ENCODE measurements at regions not wholly inside any gene's neighbourhood (a gene's known extent, or its start where the extent isn't known, plus 50 kb on each side); places are given as distances from the start of the nearest gene placed in this dataset.
"Not testable (repeated sequence)": the region's sequence is repeated elsewhere in the genome, so short reads cannot be mapped to it uniquely, and the experiment has no call there.

- Histone ChIP-seq H3K27me3 (ENCODE audit: control insufficient read depth, low read length) (no peaks in the 10 kb centered on the region), H3K79me2 (ENCODE audit: control insufficient read depth, low read length) (no peaks in the 10 kb centered on the region), H3F3A (ENCODE audit: control insufficient read depth, insufficient read depth) (no peaks in the 10 kb centered on the region), H3K9me2 (replicated peaks; ENCODE audit: control insufficient read depth, low read length) (no peaks in the 10 kb centered on the region), H4K20me1 (ENCODE audit: control insufficient read depth, insufficient read depth, low read depth, low read length) (no peaks in the 10 kb centered on the region), H3K9me3 (ENCODE audit: control insufficient read depth, insufficient read depth, low read length) (no peaks in the 10 kb centered on the region), H3K27ac (ENCODE audit: low read depth, low read length) (no peak overlapping the region), H3K36me3 (ENCODE audit: control insufficient read depth, low read length) (no peaks in the 10 kb centered on the region), H3K4me1 (ENCODE audit: control insufficient read depth, low read length) (no peaks in the 10 kb centered on the region), H3K4me3 (ENCODE audit: low read length) (no peak overlapping the region), H3K4me2 (ENCODE audit: low read length) (no peak overlapping the region)
- TF ChIP-seq CTCF (IDR thresholded peaks at IDR 0.05; ENCODE audit: low read depth, low read length, poor library complexity, severe bottlenecking) = no peak
- TF ChIP-seq EZH2phosphoT487 (IDR thresholded peaks at IDR 0.05; ENCODE audit: borderline replicate concordance, low read length) = no peak
Measured at GRCh38 chr13:65500481-65500880, 1729.7 kb downstream of the PCDH9 start.

GRCh38 chr13:65499256-65499655, 1730.9 kb downstream of the PCDH9 start:
- no peak for TF ChIP-seq EZH2phosphoT487 (IDR thresholded peaks at IDR 0.05; ENCODE audit: borderline replicate concordance, low read length)
- no peak for TF ChIP-seq CTCF (IDR thresholded peaks at IDR 0.05; ENCODE audit: low read depth, low read length, poor library complexity, severe bottlenecking)
- Histone ChIP-seq H3K4me3 (ENCODE audit: low read length) (no peak overlapping the region), H4K20me1 (ENCODE audit: control insufficient read depth, insufficient read depth, low read depth, low read length) (no peaks in the 10 kb centered on the region), H3K27me3 (ENCODE audit: control insufficient read depth, low read length) (no peaks in the 10 kb centered on the region), H3K4me2 (ENCODE audit: low read length) (no peak overlapping the region), H3K4me1 (ENCODE audit: control insufficient read depth, low read length) (no peaks in the 10 kb centered on the region), H3K79me2 (ENCODE audit: control insufficient read depth, low read length) (no peaks in the 10 kb centered on the region), H3K27ac (ENCODE audit: low read depth, low read length) (no peak overlapping the region), H3K9me2 (replicated peaks; ENCODE audit: control insufficient read depth, low read length) (no peaks in the 10 kb centered on the region), H3K9me3 (ENCODE audit: control insufficient read depth, insufficient read depth, low read length) (no peaks in the 10 kb centered on the region), H3K36me3 (ENCODE audit: control insufficient read depth, low read length) (no peaks in the 10 kb centered on the region), H3F3A (ENCODE audit: control insufficient read depth, insufficient read depth) (no peaks in the 10 kb centered on the region)

- Histone ChIP-seq H4K20me1 (ENCODE audit: control insufficient read depth, insufficient read depth, low read depth, low read length) (no peaks in the 10 kb centered on the region), H3K79me2 (ENCODE audit: control insufficient read depth, low read length) (no peaks in the 10 kb centered on the region), H3K4me2 (ENCODE audit: low read length) (no peak overlapping the region), H3F3A (ENCODE audit: control insufficient read depth, insufficient read depth) (no peaks in the 10 kb centered on the region), H3K9me2 (replicated peaks; ENCODE audit: control insufficient read depth, low read length) (no peaks in the 10 kb centered on the region), H3K9me3 (ENCODE audit: control insufficient read depth, insufficient read depth, low read length) (no peaks in the 10 kb centered on the region), H3K27ac (ENCODE audit: low read depth, low read length) (no peak overlapping the region), H3K4me1 (ENCODE audit: control insufficient read depth, low read length) (no peaks in the 10 kb centered on the region), H3K36me3 (ENCODE audit: control insufficient read depth, low read length) (no peaks in the 10 kb centered on the region), H3K4me3 (ENCODE audit: low read length) (no peak overlapping the region), H3K27me3 (ENCODE audit: control insufficient read depth, low read length) (no peaks in the 10 kb centered on the region)
- TF ChIP-seq EZH2phosphoT487 (IDR thresholded peaks at IDR 0.05; ENCODE audit: borderline replicate concordance, low read length) (no peak), CTCF (IDR thresholded peaks at IDR 0.05; ENCODE audit: low read depth, low read length, poor library complexity, severe bottlenecking) (no peak)
Measured at GRCh38 chr13:65497265-65497664, 1732.9 kb downstream of the PCDH9 start.

GRCh38 chr13:65490725-65491124, 1739.4 kb downstream of the PCDH9 start:
- H3K79me2 ChIP-seq (ENCODE audit: control insufficient read depth, low read length) = not testable (repeated sequence)

More at GRCh38 chr13:65490725-65491124, 1739.4 kb downstream of the PCDH9 start:
- H3K4me3 ChIP-seq (ENCODE audit: low read length); H3F3A ChIP-seq (ENCODE audit: control insufficient read depth, insufficient read depth); H3K4me2 ChIP-seq (ENCODE audit: low read length); H3K27me3 ChIP-seq (ENCODE audit: control insufficient read depth, low read length); H3K27ac ChIP-seq (ENCODE audit: low read depth, low read length); H4K20me1 ChIP-seq (ENCODE audit: control insufficient read depth, insufficient read depth, low read depth, low read length); H3K36me3 ChIP-seq (ENCODE audit: control insufficient read depth, low read length); H3K4me1 ChIP-seq (ENCODE audit: control insufficient read depth, low read length); H3K9me3 ChIP-seq (ENCODE audit: control insufficient read depth, insufficient read depth, low read length); H3K9me2 ChIP-seq (replicated peaks; ENCODE audit: control insufficient read depth, low read length): not testable (repeated sequence)
